ENCODE measurements at regions not wholly inside any gene's neighbourhood (a gene's known extent, or its start where the extent isn't known, plus 50 kb on each side); places are given as distances from the start of the nearest gene placed in this dataset.
"Not testable (repeated sequence)": the region's sequence is repeated elsewhere in the genome, so short reads cannot be mapped to it uniquely, and the experiment has no call there.

DNA sequence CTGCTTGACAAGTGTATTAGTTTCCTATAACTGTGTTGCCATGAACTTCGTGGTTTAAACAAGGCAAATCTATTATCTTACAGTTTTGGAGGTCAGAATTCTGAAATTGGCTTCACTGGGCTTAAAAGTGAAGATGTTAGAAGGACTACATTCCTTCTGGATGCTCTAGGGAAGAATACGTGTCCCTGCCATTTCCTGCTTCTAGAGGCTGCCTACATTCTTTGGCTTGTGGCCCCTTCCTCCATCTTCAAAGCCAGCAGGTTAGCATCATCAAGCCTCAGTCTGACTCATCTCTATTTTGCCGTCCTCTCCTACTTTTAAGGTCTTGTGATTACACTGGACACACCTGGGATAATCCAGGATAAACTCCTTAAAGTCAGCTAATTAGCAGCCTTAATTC, 327.7 kb downstream of the SATB1 start:
- H3K4me1 ChIP-seq (ENCODE audit: control insufficient read depth, insufficient read depth, low read length, poor library complexity, severe bottlenecking): no peaks in the 10 kb centered on the region
- H3K36me3 ChIP-seq (ENCODE audit: control insufficient read depth, insufficient read depth, low read length): no peaks in the 10 kb centered on the region
- no peak for DNase-seq
- H3K27ac ChIP-seq (ENCODE audit: insufficient read depth, low read length, poor library complexity, severe bottlenecking): no peak overlapping the region
- H3K9me3 ChIP-seq (ENCODE audit: control insufficient read depth, low read length): no peaks in the 10 kb centered on the region
- H3K27me3 ChIP-seq (replicated peaks; ENCODE audit: control insufficient read depth, insufficient read depth, low read length, poor library complexity, severe bottlenecking): no peaks in the 10 kb centered on the region
- H3K4me3 ChIP-seq (ENCODE audit: insufficient read depth, low read depth, low read length, poor library complexity, severe bottlenecking): no peak overlapping the region

DNA sequence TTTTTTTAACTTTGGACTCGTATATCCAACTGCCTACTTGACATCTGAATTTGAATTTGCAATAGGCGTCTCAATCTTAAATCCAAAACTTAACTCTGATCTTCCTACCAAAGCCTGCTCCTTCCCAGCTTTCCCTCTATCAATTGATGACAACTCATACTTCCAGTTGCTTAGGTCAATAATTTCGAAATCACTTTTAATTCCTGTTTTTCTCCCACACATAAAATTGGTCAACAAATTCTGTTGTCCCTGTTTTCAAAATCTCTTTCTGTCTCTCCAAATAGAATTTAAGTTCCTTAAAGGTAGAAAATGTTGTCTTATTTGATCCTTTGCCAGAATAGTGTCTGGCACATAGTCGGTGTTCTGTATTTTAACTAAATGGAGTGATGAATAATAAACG, 332.4 kb downstream of the SATB1 start:
- no peaks in the 10 kb centered on the region for H3K36me3 ChIP-seq (ENCODE audit: control insufficient read depth, insufficient read depth, low read length)
- no peak for DNase-seq
- H3K27ac ChIP-seq (ENCODE audit: insufficient read depth, low read length, poor library complexity, severe bottlenecking): no peak overlapping the region
- no peaks in the 10 kb centered on the region for H3K9me3 ChIP-seq (ENCODE audit: control insufficient read depth, low read length)
- H3K4me3 ChIP-seq (ENCODE audit: insufficient read depth, low read depth, low read length, poor library complexity, severe bottlenecking): no peak overlapping the region
- H3K27me3 ChIP-seq (replicated peaks; ENCODE audit: control insufficient read depth, insufficient read depth, low read length, poor library complexity, severe bottlenecking): no peaks in the 10 kb centered on the region
- no peaks in the 10 kb centered on the region for H3K4me1 ChIP-seq (ENCODE audit: control insufficient read depth, insufficient read depth, low read length, poor library complexity, severe bottlenecking)

DNA sequence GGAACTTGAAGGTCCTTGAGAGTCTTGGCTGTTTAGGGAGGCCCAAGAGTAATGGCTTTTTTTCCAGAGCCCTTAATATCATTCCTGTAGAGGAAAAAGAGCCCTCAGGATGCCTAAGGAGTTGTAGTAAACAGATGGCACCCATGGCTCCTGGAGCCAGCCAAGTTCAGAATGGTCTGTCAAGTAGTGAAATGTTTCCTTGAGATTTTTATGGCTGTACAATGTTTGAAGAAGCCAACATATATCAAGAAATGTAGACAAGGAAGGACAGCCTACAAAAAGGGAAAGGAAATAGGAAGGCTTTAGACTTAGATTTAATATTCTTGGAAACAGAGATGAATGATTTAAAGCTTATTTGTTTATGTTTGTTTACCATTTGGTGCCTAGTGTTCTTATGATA, 334.8 kb downstream of the SATB1 start:
- no peaks in the 10 kb centered on the region for H3K4me1 ChIP-seq (ENCODE audit: control insufficient read depth, insufficient read depth, low read length, poor library complexity, severe bottlenecking)
- no peaks in the 10 kb centered on the region for H3K9me3 ChIP-seq (ENCODE audit: control insufficient read depth, low read length)
- no peak overlapping the region for H3K27ac ChIP-seq (ENCODE audit: insufficient read depth, low read length, poor library complexity, severe bottlenecking)
- no peaks in the 10 kb centered on the region for H3K27me3 ChIP-seq (replicated peaks; ENCODE audit: control insufficient read depth, insufficient read depth, low read length, poor library complexity, severe bottlenecking)
- H3K4me3 ChIP-seq (ENCODE audit: insufficient read depth, low read depth, low read length, poor library complexity, severe bottlenecking): no peak overlapping the region
- H3K36me3 ChIP-seq (ENCODE audit: control insufficient read depth, insufficient read depth, low read length): no peaks in the 10 kb centered on the region
- no peak for DNase-seq

DNA sequence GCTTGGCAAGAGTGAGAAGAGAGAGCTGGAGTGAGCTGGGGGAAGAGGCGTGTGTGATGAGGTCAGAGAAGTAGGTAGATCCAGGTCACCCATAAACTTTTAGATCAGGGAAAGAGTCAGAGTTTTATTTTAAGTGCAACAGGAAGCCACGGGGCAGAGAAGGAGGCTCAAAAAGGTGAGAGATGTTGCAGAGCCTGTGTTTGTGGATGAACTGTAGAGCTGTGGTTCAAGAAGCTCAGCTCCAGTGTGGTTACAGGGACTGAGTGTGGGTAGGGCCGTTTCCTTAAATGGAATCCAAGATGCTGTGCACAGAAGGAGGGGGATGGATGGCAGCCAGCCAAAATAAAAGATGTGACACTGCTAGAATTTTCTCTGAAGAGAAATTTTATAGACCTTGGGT, 337.2 kb downstream of the SATB1 start:
- no peak for DNase-seq
- H3K4me3 ChIP-seq (ENCODE audit: insufficient read depth, low read depth, low read length, poor library complexity, severe bottlenecking): no peak overlapping the region
- no peak overlapping the region for H3K27ac ChIP-seq (ENCODE audit: insufficient read depth, low read length, poor library complexity, severe bottlenecking)
- no peaks in the 10 kb centered on the region for H3K36me3 ChIP-seq (ENCODE audit: control insufficient read depth, insufficient read depth, low read length)
- no peaks in the 10 kb centered on the region for H3K27me3 ChIP-seq (replicated peaks; ENCODE audit: control insufficient read depth, insufficient read depth, low read length, poor library complexity, severe bottlenecking)
- H3K4me1 ChIP-seq (ENCODE audit: control insufficient read depth, insufficient read depth, low read length, poor library complexity, severe bottlenecking): no peaks in the 10 kb centered on the region
- H3K9me3 ChIP-seq (ENCODE audit: control insufficient read depth, low read length): no peaks in the 10 kb centered on the region

DNA sequence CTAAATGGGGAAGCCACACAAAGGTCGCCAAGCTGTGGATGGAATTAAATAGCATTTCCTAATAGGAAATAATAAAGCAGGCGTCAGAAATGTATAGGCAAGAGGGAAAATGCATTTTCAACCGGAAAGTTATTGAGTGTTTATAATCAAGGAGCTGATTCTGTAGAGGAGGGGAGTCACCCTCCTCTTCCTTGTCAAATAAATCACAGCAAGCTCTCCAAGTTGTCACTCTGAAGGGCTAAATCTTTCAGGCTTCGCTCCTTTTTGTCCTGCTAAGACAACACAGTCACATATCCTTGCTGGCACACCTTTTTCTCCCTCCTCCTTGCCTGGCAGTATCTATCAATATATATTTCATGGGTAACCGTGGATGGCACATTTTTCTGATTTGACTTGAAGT, 338.4 kb downstream of the SATB1 start:
- H3K9me3 ChIP-seq (ENCODE audit: control insufficient read depth, low read length): no peaks in the 10 kb centered on the region
- H3K27ac ChIP-seq (ENCODE audit: insufficient read depth, low read length, poor library complexity, severe bottlenecking): no peak overlapping the region
- DNase-seq: no peak
- no peak overlapping the region for H3K4me3 ChIP-seq (ENCODE audit: insufficient read depth, low read depth, low read length, poor library complexity, severe bottlenecking)
- H3K36me3 ChIP-seq (ENCODE audit: control insufficient read depth, insufficient read depth, low read length): no peaks in the 10 kb centered on the region
- no peaks in the 10 kb centered on the region for H3K4me1 ChIP-seq (ENCODE audit: control insufficient read depth, insufficient read depth, low read length, poor library complexity, severe bottlenecking)
- H3K27me3 ChIP-seq (replicated peaks; ENCODE audit: control insufficient read depth, insufficient read depth, low read length, poor library complexity, severe bottlenecking): no peaks in the 10 kb centered on the region

DNA sequence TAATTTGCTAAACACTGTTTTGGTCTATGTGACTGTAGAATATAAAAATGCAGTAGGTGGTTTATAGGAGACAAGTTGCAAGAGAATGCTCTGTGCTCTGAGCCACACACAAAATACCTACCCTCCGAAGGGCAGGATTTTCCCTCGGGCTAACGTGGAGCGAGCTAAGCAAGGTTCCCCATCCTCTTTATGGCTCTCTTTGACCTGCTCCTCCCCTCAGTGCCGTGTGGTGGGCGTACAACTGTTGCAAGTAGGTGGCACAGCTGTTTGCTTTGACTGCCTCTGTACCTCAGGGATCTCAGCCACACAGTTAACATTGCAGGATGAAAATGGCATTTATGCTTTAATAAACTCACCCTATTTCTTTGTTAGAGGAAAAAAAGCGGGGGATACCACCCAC, 339.1 kb downstream of the SATB1 start:
- no peaks in the 10 kb centered on the region for H3K27me3 ChIP-seq (replicated peaks; ENCODE audit: control insufficient read depth, insufficient read depth, low read length, poor library complexity, severe bottlenecking)
- H3K9me3 ChIP-seq (ENCODE audit: control insufficient read depth, low read length): no peaks in the 10 kb centered on the region
- no peak overlapping the region for H3K27ac ChIP-seq (ENCODE audit: insufficient read depth, low read length, poor library complexity, severe bottlenecking)
- no peak overlapping the region for H3K4me3 ChIP-seq (ENCODE audit: insufficient read depth, low read depth, low read length, poor library complexity, severe bottlenecking)
- H3K36me3 ChIP-seq (ENCODE audit: control insufficient read depth, insufficient read depth, low read length): no peaks in the 10 kb centered on the region
- no peaks in the 10 kb centered on the region for H3K4me1 ChIP-seq (ENCODE audit: control insufficient read depth, insufficient read depth, low read length, poor library complexity, severe bottlenecking)
- DNase-seq: no peak

DNA sequence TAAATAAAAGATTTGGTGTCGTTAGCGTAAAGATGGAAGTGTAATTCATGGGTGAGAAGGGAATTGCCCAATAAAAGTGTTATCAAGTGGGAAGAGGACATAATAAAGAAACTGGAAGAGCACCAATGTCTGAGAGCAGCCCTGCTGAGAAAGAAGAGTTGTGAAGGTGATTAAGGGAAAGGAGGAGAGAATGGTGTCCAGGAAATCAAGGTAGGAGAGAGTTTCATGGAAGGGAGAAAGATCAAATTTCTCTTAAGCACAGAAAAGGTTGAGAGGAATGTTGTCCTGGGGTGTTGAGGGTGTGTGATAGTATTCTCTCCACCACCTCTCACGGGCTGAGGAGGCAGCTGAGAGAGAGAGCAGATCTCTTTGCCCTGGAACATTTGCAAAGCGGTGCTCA, 339.7 kb downstream of the SATB1 start:
- no peaks in the 10 kb centered on the region for H3K4me1 ChIP-seq (ENCODE audit: control insufficient read depth, insufficient read depth, low read length, poor library complexity, severe bottlenecking)
- H3K9me3 ChIP-seq (ENCODE audit: control insufficient read depth, low read length): no peaks in the 10 kb centered on the region
- no peak for DNase-seq
- no peaks in the 10 kb centered on the region for H3K36me3 ChIP-seq (ENCODE audit: control insufficient read depth, insufficient read depth, low read length)
- H3K27ac ChIP-seq (ENCODE audit: insufficient read depth, low read length, poor library complexity, severe bottlenecking): no peak overlapping the region
- H3K4me3 ChIP-seq (ENCODE audit: insufficient read depth, low read depth, low read length, poor library complexity, severe bottlenecking): no peak overlapping the region
- no peaks in the 10 kb centered on the region for H3K27me3 ChIP-seq (replicated peaks; ENCODE audit: control insufficient read depth, insufficient read depth, low read length, poor library complexity, severe bottlenecking)

DNA sequence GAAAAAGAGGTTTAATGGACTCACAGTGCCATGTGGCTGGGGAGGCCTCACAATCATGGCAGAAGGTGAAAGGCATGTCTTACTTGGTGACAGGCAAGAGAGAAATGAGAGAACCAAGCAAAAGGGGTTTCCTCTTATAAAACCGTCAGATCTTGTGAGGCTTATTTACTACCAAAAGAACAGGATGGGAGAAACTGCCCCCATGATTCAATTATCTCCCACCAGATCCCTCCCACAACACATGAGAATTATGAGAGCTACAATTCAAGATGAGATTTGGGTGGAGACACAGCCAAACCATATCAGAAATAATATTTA, 340.8 kb upstream of the TBC1D5 start:
- H3K27me3 ChIP-seq (replicated peaks; ENCODE audit: control insufficient read depth, insufficient read depth, low read length, poor library complexity, severe bottlenecking); H3K36me3 ChIP-seq (ENCODE audit: control insufficient read depth, insufficient read depth, low read length); H3K27ac ChIP-seq (ENCODE audit: insufficient read depth, low read length, poor library complexity, severe bottlenecking); DNase-seq; H3K9me3 ChIP-seq (ENCODE audit: control insufficient read depth, low read length); H3K4me1 ChIP-seq (ENCODE audit: control insufficient read depth, insufficient read depth, low read length, poor library complexity, severe bottlenecking); H3K4me3 ChIP-seq (ENCODE audit: insufficient read depth, low read depth, low read length, poor library complexity, severe bottlenecking): not testable (repeated sequence)

DNA sequence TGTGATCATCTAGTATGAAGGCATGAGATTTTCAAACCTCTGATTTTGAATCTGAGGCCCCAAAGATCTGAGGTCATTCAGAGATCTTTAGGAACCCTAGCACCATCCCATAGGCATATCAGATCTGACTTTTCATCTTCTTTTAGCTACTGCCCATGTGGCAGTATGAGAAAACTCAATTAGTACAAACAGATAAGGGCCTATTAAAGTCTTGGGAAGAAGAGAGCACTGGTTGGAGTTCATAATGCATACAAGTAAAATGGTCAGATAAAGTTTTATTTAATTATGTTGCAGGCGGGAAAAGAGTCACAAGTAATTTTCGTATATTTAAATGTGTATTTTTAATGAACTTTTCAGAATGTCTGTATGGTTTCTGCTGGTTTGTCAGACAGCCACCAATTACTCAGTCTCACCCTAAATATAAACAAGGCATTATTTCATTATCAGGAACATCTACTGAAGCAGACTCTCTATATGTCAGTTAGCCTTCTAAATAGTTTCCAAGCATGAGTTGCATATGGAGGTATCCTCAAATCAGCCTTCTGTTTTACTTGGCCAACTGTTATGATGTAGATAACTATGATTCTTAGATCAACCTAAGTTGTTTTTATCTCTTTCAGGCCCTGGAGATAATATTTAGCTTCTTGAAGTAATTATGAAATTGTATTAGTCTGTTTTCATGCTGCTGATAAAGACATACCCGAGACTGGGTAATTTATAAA, 340.3 kb upstream of the TBC1D5 start:
- Histone ChIP-seq H3K36me3 (ENCODE audit: control insufficient read depth, insufficient read depth, low read length) (no peaks in the 10 kb centered on the region), H3K9me3 (ENCODE audit: control insufficient read depth, low read length) (no peaks in the 10 kb centered on the region), H3K27ac (ENCODE audit: insufficient read depth, low read length, poor library complexity, severe bottlenecking) (no peak overlapping the region), H3K4me1 (ENCODE audit: control insufficient read depth, insufficient read depth, low read length, poor library complexity, severe bottlenecking) (no peaks in the 10 kb centered on the region), H3K4me3 (ENCODE audit: insufficient read depth, low read depth, low read length, poor library complexity, severe bottlenecking) (no peak overlapping the region), H3K27me3 (replicated peaks; ENCODE audit: control insufficient read depth, insufficient read depth, low read length, poor library complexity, severe bottlenecking) (no peaks in the 10 kb centered on the region)
- DNase-seq: no peak

DNA sequence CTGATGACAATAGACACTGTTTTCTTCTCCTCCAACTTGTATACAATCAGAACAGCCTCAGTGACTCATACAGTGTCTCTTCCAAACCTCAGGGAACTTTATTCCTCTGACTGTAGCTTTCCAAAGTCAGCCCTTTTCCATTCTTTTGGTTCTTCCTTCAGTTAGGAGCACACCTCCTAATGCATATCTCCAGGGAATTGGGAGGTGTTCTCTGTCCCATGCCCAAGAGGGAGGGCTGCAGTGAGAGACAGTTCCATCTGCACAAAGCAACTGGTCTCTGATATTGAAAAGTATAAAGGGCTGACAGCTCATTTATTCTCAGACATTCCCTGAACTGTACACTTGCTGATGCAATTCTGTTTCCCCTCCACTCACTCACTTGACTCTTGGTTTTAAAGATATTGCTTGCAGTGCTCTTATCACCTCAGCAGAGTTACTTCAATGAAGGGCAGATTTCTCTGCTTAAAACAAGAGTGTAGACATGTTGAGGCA, 337.8 kb upstream of the TBC1D5 start:
- DNase-seq: no peak
- H3K9me3 ChIP-seq (ENCODE audit: control insufficient read depth, low read length): no peaks in the 10 kb centered on the region
- H3K27ac ChIP-seq (ENCODE audit: insufficient read depth, low read length, poor library complexity, severe bottlenecking): no peak overlapping the region
- H3K36me3 ChIP-seq (ENCODE audit: control insufficient read depth, insufficient read depth, low read length): no peaks in the 10 kb centered on the region
- H3K27me3 ChIP-seq (replicated peaks; ENCODE audit: control insufficient read depth, insufficient read depth, low read length, poor library complexity, severe bottlenecking): no peaks in the 10 kb centered on the region
- no peak overlapping the region for H3K4me3 ChIP-seq (ENCODE audit: insufficient read depth, low read depth, low read length, poor library complexity, severe bottlenecking)
- H3K4me1 ChIP-seq (ENCODE audit: control insufficient read depth, insufficient read depth, low read length, poor library complexity, severe bottlenecking): no peaks in the 10 kb centered on the region
